ENCODE measurements at regions not wholly inside any gene's neighbourhood (a gene's known extent, or its start where the extent isn't known, plus 50 kb on each side); places are given as distances from the start of the nearest gene placed in this dataset.

DNA sequence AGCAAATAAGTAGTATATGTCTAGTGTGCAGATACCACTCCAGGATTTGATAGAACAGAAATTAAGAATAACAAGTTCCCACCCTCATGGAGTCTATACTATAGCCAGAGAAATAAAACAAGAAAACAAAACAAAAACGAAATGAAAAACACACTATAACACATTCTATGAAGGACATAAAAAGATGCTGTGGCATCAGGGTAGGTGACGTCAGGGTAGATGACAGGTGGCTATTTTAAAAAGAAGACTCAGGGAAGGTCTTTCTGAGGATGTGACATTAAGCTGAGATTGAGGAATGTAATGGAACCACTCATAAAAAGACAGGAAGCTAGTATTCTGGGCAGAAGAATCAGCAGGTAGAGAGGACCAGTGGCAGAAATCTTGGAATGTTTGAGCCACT lies 469.6 kb downstream of the RAP2B start:
- TF ChIP-seq RAD21 (IDR thresholded peaks at IDR 0.05; ENCODE audit: low read depth), result no peak
- no peak for TF ChIP-seq POLR2A (IDR thresholded peaks at IDR 0.05; ENCODE audit: borderline replicate concordance, extremely low read depth, insufficient read depth, insufficient read length)

Data from HCT116 (cell line).